GM12892 (cell line): ENCODE measurements at regions not wholly inside any gene's neighbourhood (a gene's known extent, or its start where the extent isn't known, plus 50 kb on each side); places are given as distances from the start of the nearest gene placed in this dataset.

Experiments used
- POLR2A ChIP-seq: IDR thresholded peaks from 2 replicates; pipeline ENCODE4 v1.6.1; 2011; ENCODE audit warnings: low read depth, low read length, control low read depth
- POLR2AphosphoS5 ChIP-seq: IDR thresholded peaks from 2 replicates; pipeline ENCODE4 v1.6.1; 2011; ENCODE audit warnings: low read depth, low read length, control low read depth
- TAF1 ChIP-seq: IDR thresholded peaks from 2 replicates; pipeline ENCODE4 v1.6.1; 2011; ENCODE audit warnings: low read depth, mild to moderate bottlenecking, control low read depth, low read length, borderline replicate concordance

DNA sequence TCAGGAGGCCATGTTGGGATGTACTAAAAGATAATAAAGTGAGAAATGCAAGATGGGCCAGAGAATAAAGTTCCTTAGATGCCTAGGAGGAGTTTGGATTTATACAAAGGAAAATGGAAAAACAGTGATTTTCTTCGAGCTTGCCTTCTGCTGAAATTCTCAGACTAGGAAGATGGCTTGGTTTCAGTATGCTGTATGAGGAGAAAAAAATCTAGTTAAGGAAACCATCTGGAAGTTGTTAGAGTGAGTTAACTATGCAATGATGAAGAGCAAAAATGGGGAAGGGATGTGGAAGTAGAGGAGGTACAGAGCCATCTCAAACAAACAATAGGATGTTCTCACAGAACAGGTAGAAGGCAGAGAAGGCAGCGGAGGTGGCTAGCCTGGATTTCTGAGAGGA, 162.9 kb upstream of the FTMT start:
- TF ChIP-seq POLR2A = no peak
- no peak for TF ChIP-seq POLR2AphosphoS5
- no peak for TF ChIP-seq TAF1
